Neural cell (in vitro differentiated cells): ENCODE measurements at regions not wholly inside any gene's neighbourhood (a gene's known extent, or its start where the extent isn't known, plus 50 kb on each side); places are given as distances from the start of the nearest gene placed in this dataset.

Source experiments
- H2AFZ ChIP-seq: fragments of 200-600, 300-800 bp; sonication (generic), shearing (Covaris generic); 2 replicates; pipeline ENCODE4 v1.6.0; 2014; ENCODE audit warnings: low read depth, mild to moderate bottlenecking, antibody characterized with exemption, low read length, moderate library complexity
- H3F3A ChIP-seq: fragments of 200-600 bp; shearing (Covaris generic); 2 replicates; pipeline ENCODE4 v1.6.1; 2016; ENCODE audit warnings: mild to moderate bottlenecking, moderate library complexity, mixed read lengths, antibody characterized with exemption, low read length; ENCODE audit not compliant: insufficient read depth, poor library complexity, severe bottlenecking
- H3K27ac ChIP-seq: fragments of 200-600, 300-800 bp; sonication (generic), shearing (Covaris generic); 2 replicates; pipeline ENCODE4 v1.5.1; 2014; ENCODE audit warnings: mild to moderate bottlenecking, low read length, moderate library complexity
- H3K27me3 ChIP-seq: fragments of 300-800, 200-600 bp; sonication (generic), shearing (Covaris generic); 2 replicates; pipeline ENCODE4 v1.6.0; 2014; ENCODE audit warnings: mild to moderate bottlenecking, low read depth, low read length, moderate library complexity; ENCODE audit not compliant: insufficient read depth
- H3K36me3 ChIP-seq: fragments of 300-800, 200-600 bp; sonication (generic), shearing (Covaris generic); 2 replicates; pipeline ENCODE4 v1.5.1; 2014; ENCODE audit warnings: mild to moderate bottlenecking, antibody characterized with exemption, low read length, moderate library complexity; ENCODE audit not compliant: insufficient read depth
- H3K4me2 ChIP-seq: fragments of 300-800, 200-600 bp; sonication (generic), shearing (Covaris generic); 2 replicates; pipeline ENCODE4 v1.6.0; 2014; ENCODE audit warnings: mild to moderate bottlenecking, low read length
- H3K4me3 ChIP-seq: fragments of 300-800, 200-600 bp; sonication (generic), shearing (Covaris generic); 2 replicates; pipeline ENCODE4 v1.5.1; 2014; ENCODE audit warnings: mild to moderate bottlenecking, low read length, moderate library complexity
- H3K79me2 ChIP-seq: fragments of 200-600 bp; shearing (Covaris generic); replicated peaks from 2 replicates; pipeline ENCODE4 v1.6.0; 2014; ENCODE audit warnings: mild to moderate bottlenecking, low read length, moderate library complexity; ENCODE audit not compliant: insufficient read depth
- H3K9ac ChIP-seq: fragments of 300-800, 200-600 bp; sonication (generic), shearing (Covaris generic); 2 replicates; pipeline ENCODE4 v1.6.1; 2016; ENCODE audit warnings: mild to moderate bottlenecking, low read length, mixed read lengths
- H3K9me2 ChIP-seq: fragments of 200-600 bp; shearing (Covaris generic); 2 replicates; pipeline ENCODE4 v1.6.1; 2016; ENCODE audit warnings: mild to moderate bottlenecking, low read length, mixed read lengths; ENCODE audit not compliant: insufficient read depth
- H3K9me3 ChIP-seq: fragments of 200-600, 300-800 bp; sonication (generic), shearing (Covaris generic); 2 replicates; pipeline ENCODE4 v1.6.1; 2016; ENCODE audit warnings: mild to moderate bottlenecking, mixed run types, low read length, moderate library complexity, mixed read lengths
- H4K20me1 ChIP-seq: fragments of 200-600 bp; shearing (Covaris generic); 2 replicates; pipeline ENCODE4 v1.6.1; 2016; ENCODE audit warnings: mild to moderate bottlenecking, mixed run types; ENCODE audit not compliant: insufficient read depth
- EP300 ChIP-seq: fragments of 450-650 bp; conservative IDR thresholded peaks from 2 replicates; pipeline ENCODE4 v1.6.1; 2014; ENCODE audit warnings: antibody characterized with exemption, mild to moderate bottlenecking, moderate library complexity; ENCODE audit not compliant: poor library complexity, severe bottlenecking
- EZH2 ChIP-seq: fragments of 200-600, 300-800 bp; shearing (Covaris generic), sonication (generic); IDR thresholded peaks from 2 replicates; pipeline ENCODE4 v1.6.1; 2014; ENCODE audit warnings: antibody characterized with exemption, low read length, borderline replicate concordance, mild to moderate bottlenecking; ENCODE audit not compliant: insufficient read depth, poor library complexity, severe bottlenecking
- MXI1 ChIP-seq: fragments of 450-650 bp; conservative IDR thresholded peaks from 2 replicates; pipeline ENCODE4 v1.6.1; 2014; ENCODE audit warnings: antibody characterized with exemption, mild to moderate bottlenecking; ENCODE audit not compliant: poor library complexity, severe bottlenecking
- POLR2AphosphoS5 ChIP-seq: IDR thresholded peaks from 2 replicates; pipeline ENCODE4 v1.6.1; 2012
- RAD21 ChIP-seq: fragments of 450-650 bp; conservative IDR thresholded peaks from 2 replicates; pipeline ENCODE4 v1.6.1; 2014; ENCODE audit warnings: antibody characterized with exemption, mild to moderate bottlenecking, moderate library complexity
- SMC3 ChIP-seq: fragments of 450-650 bp; conservative IDR thresholded peaks from 2 replicates; pipeline ENCODE4 v1.6.1; 2014; ENCODE audit warnings: antibody characterized with exemption, mild to moderate bottlenecking, moderate library complexity; ENCODE audit not compliant: poor library complexity
- TAF1 ChIP-seq: IDR thresholded peaks from 2 replicates; pipeline ENCODE4 v1.6.1; 2012; ENCODE audit warnings: low read depth
- TF ChIP-seq, protein P1 (sequence below): IDR thresholded peaks from 2 replicates; pipeline ENCODE4 v1.6.1; 2012; ENCODE audit warnings: borderline replicate concordance
- TF ChIP-seq, protein P2 (sequence below): fragments of 450-650 bp; IDR thresholded peaks from 2 replicates; pipeline ENCODE4 v1.5.1; 2014; ENCODE audit warnings: antibody characterized with exemption, mild to moderate bottlenecking, moderate library complexity; ENCODE audit not compliant: poor library complexity, severe bottlenecking

DNA sequence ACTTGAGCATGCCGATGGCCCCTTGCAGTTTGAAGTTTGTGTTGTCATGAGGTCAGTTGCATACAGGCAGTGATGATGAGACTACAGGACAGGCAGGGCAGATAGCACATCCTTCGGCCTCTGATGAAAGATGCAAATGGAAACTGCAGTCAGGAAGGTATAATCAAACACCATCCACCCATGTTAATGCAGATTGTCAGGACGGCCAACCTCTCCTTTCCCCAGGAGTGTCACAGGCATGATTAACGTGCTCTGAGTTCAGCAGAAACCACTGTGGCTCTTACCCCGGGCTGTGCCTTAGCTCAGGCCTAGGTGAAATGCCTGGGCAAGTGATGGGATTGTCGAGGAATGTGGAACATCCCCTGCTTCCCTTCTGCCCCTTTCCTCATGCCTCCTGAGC lies 893.5 kb upstream of the RBFOX1 start:
- H3K27me3 ChIP-seq: no peaks in the 10 kb centered on the region
- H3K27ac ChIP-seq: no peak overlapping the region
- H3F3A ChIP-seq: no peaks in the 10 kb centered on the region
- no peak for TF ChIP-seq POLR2AphosphoS5
- TF ChIP-seq TAF1: no peak
- no peak overlapping the region for H3K9ac ChIP-seq
- no peak overlapping the region for H2AFZ ChIP-seq
- no peaks in the 10 kb centered on the region for H4K20me1 ChIP-seq
- no peaks in the 10 kb centered on the region for H3K36me3 ChIP-seq
- no peaks in the 10 kb centered on the region for H3K9me2 ChIP-seq
- H3K4me3 ChIP-seq: no peak overlapping the region
- no peak overlapping the region for H3K4me2 ChIP-seq
- H3K9me3 ChIP-seq: no peaks in the 10 kb centered on the region
- no peaks in the 10 kb centered on the region for H3K79me2 ChIP-seq

DNA sequence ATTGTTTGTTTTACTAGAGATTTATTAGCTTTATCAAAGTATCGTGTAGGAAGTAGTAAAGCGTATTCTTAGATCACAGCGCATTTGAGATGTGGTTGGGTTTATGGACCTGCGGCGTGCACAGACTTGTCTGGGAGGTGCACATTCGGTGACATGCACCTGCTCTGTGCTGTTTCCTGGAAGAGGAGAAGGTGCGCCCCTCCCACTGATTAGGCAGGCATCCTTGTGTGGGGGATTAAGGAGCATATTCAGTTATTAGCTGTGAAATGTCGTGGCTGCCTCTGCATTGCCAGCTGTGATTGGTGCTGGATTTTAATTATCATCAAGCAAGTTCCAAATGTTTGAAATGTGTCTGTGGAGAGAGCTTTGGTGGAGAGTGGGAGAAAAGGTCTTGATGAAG lies 903.8 kb upstream of the RBFOX1 start:
- Histone ChIP-seq H3K27me3 (no peaks in the 10 kb centered on the region), H3K79me2 (no peaks in the 10 kb centered on the region), H3K9me3 (no peaks in the 10 kb centered on the region), H3K9ac (no peak overlapping the region), H3K27ac (no peak overlapping the region), H2AFZ (no peak overlapping the region), H3K36me3 (no peaks in the 10 kb centered on the region), H3F3A (no peaks in the 10 kb centered on the region), H3K4me2 (no peak overlapping the region), H3K4me3 (no peak overlapping the region), H4K20me1 (no peaks in the 10 kb centered on the region), H3K9me2 (no peaks in the 10 kb centered on the region)
- no peak for TF ChIP-seq MXI1
- TF ChIP-seq, protein P1, sequence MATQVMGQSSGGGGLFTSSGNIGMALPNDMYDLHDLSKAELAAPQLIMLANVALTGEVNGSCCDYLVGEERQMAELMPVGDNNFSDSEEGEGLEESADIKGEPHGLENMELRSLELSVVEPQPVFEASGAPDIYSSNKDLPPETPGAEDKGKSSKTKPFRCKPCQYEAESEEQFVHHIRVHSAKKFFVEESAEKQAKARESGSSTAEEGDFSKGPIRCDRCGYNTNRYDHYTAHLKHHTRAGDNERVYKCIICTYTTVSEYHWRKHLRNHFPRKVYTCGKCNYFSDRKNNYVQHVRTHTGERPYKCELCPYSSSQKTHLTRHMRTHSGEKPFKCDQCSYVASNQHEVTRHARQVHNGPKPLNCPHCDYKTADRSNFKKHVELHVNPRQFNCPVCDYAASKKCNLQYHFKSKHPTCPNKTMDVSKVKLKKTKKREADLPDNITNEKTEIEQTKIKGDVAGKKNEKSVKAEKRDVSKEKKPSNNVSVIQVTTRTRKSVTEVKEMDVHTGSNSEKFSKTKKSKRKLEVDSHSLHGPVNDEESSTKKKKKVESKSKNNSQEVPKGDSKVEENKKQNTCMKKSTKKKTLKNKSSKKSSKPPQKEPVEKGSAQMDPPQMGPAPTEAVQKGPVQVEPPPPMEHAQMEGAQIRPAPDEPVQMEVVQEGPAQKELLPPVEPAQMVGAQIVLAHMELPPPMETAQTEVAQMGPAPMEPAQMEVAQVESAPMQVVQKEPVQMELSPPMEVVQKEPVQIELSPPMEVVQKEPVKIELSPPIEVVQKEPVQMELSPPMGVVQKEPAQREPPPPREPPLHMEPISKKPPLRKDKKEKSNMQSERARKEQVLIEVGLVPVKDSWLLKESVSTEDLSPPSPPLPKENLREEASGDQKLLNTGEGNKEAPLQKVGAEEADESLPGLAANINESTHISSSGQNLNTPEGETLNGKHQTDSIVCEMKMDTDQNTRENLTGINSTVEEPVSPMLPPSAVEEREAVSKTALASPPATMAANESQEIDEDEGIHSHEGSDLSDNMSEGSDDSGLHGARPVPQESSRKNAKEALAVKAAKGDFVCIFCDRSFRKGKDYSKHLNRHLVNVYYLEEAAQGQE: no peak
- TF ChIP-seq POLR2AphosphoS5: no peak
- TF ChIP-seq EP300: no peak
- TF ChIP-seq TAF1: no peak
- no peak for TF ChIP-seq RAD21
- TF ChIP-seq EZH2: no peak
- TF ChIP-seq, protein P2, sequence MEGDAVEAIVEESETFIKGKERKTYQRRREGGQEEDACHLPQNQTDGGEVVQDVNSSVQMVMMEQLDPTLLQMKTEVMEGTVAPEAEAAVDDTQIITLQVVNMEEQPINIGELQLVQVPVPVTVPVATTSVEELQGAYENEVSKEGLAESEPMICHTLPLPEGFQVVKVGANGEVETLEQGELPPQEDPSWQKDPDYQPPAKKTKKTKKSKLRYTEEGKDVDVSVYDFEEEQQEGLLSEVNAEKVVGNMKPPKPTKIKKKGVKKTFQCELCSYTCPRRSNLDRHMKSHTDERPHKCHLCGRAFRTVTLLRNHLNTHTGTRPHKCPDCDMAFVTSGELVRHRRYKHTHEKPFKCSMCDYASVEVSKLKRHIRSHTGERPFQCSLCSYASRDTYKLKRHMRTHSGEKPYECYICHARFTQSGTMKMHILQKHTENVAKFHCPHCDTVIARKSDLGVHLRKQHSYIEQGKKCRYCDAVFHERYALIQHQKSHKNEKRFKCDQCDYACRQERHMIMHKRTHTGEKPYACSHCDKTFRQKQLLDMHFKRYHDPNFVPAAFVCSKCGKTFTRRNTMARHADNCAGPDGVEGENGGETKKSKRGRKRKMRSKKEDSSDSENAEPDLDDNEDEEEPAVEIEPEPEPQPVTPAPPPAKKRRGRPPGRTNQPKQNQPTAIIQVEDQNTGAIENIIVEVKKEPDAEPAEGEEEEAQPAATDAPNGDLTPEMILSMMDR: no peak
- no peak for TF ChIP-seq SMC3

DNA sequence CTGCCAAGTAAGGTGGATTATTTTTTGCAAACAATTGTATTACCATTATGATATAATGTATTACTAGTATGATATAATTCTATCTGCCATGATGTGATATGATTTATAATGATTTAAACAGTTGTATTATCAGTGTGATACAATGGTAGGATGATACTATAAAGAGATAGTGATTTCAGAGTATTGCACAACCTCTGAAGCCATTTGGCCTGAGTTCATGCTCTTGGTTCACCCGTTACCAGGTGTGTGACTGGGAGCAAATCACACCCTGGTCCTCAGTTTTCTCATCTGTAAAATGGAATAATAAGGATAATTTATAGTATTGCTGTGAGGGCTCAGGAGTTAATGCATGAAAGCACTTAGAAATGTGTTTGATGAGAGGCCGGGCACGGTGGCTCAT lies 905.0 kb upstream of the RBFOX1 start:
- Histone ChIP-seq H3K36me3 (no peaks in the 10 kb centered on the region), H3K9ac (no peak overlapping the region), H4K20me1 (no peaks in the 10 kb centered on the region), H2AFZ (no peak overlapping the region), H3K9me2 (no peaks in the 10 kb centered on the region), H3F3A (no peaks in the 10 kb centered on the region), H3K27me3 (no peaks in the 10 kb centered on the region), H3K27ac (no peak overlapping the region), H3K9me3 (no peaks in the 10 kb centered on the region), H3K4me2 (no peak overlapping the region), H3K4me3 (no peak overlapping the region), H3K79me2 (no peaks in the 10 kb centered on the region)
- TF ChIP-seq POLR2AphosphoS5 (no peak), EP300 (no peak), MXI1 (no peak), SMC3 (no peak), RAD21 (no peak), TAF1 (no peak), EZH2 (no peak)
- TF ChIP-seq, protein P2: no peak
- TF ChIP-seq, protein P1: no peak
